GM18870 (cell line): ENCODE measurements at regions not wholly inside any gene's neighbourhood (a gene's known extent, or its start where the extent isn't known, plus 50 kb on each side); places are given as distances from the start of the nearest gene placed in this dataset.
"Not testable (repeated sequence)": the region's sequence is repeated elsewhere in the genome, so short reads cannot be mapped to it uniquely, and the experiment has no call there.

Source experiments
- ATAC-seq: cut with Tn5 transposase; IDR thresholded peaks from one replicate; pipeline ENCODE4 v1.9.1; 2021; ENCODE audit warnings: moderate library complexity; ENCODE audit not compliant: unreplicated experiment

- not testable (repeated sequence) for ATAC-seq
Observed at GRCh38 chr7:81374641-81375040, 395.2 kb downstream of the HGF start.

GRCh38 chr7:81370822-81371221 lies 399.0 kb downstream of the HGF start:
- no peak for ATAC-seq

GRCh38 chr7:81367326-81367931 lies 402.4 kb downstream of the HGF start:
- ATAC-seq, result no peak

- ATAC-seq, result no peak
Observed at GRCh38 chr7:81366546-81366945, 403.3 kb downstream of the HGF start.

GRCh38 chr7:81361769-81362312 lies 408.0 kb downstream of the HGF start:
- ATAC-seq, result no peak

- ATAC-seq, result no peak
Observed at GRCh38 chr7:81355911-81356310, 413.9 kb downstream of the HGF start.

- no peak for ATAC-seq
Observed at GRCh38 chr7:81349044-81349443, 420.8 kb downstream of the HGF start.

- ATAC-seq, result no peak
Observed at GRCh38 chr7:81339946-81340345, 421.1 kb upstream of the SEMA3C start.

GRCh38 chr7:81333536-81333935 lies 414.7 kb upstream of the SEMA3C start:
- ATAC-seq, result no peak

- ATAC-seq, result no peak
Observed at GRCh38 chr7:81333004-81333403, 414.2 kb upstream of the SEMA3C start.

GRCh38 chr7:81331061-81332018 lies 412.5 kb upstream of the SEMA3C start:
- no peak for ATAC-seq

- no peak for ATAC-seq
Observed at GRCh38 chr7:81330108-81330507, 411.3 kb upstream of the SEMA3C start.

- no peak for ATAC-seq
Observed at GRCh38 chr7:81327468-81328266, 408.8 kb upstream of the SEMA3C start.

- no peak for ATAC-seq
Observed at GRCh38 chr7:81321949-81322348, 403.1 kb upstream of the SEMA3C start.

GRCh38 chr7:81317741-81318140 lies 398.9 kb upstream of the SEMA3C start:
- no peak for ATAC-seq

- no peak for ATAC-seq
Observed at GRCh38 chr7:81308643-81309322, 389.9 kb upstream of the SEMA3C start.

GRCh38 chr7:81301815-81302214 lies 383.0 kb upstream of the SEMA3C start:
- ATAC-seq, result no peak

- ATAC-seq, result no peak
Observed at GRCh38 chr7:81300753-81301152, 381.9 kb upstream of the SEMA3C start.

- ATAC-seq, result no peak
Observed at GRCh38 chr7:81299711-81300110, 380.9 kb upstream of the SEMA3C start.

GRCh38 chr7:81298951-81299666 lies 380.3 kb upstream of the SEMA3C start:
- ATAC-seq, result no peak
